ENCODE measurements at regions not wholly inside any gene's neighbourhood (a gene's known extent, or its start where the extent isn't known, plus 50 kb on each side); places are given as distances from the start of the nearest gene placed in this dataset.

DNA sequence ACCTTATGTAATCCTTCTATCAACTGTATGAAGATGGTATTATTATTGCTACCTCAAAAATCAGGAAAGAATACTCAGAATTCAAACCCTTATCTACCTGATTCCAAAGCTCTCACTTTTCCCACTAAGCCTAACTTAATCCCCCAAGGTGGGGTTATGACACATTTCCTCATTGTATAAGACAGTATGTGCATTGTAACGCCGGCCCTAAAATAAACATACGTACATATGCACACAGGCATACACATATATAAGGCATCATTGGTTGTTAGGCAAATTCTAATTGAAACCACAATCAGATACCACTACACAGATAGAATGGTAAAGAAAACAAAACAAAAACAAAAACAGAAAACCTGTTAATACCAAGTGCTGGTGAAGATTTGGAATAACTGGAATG lies 556.5 kb downstream of the INHBA start:
- H3K9me3 ChIP-seq, result no peaks in the 10 kb centered on the region
- no peak for ATAC-seq
- no peak for DNase-seq
- intact Hi-C loops (cut with DNase I), result no loop called here
- no peaks in the 10 kb centered on the region for H3K4me1 ChIP-seq
- TF ChIP-seq, protein P1, sequence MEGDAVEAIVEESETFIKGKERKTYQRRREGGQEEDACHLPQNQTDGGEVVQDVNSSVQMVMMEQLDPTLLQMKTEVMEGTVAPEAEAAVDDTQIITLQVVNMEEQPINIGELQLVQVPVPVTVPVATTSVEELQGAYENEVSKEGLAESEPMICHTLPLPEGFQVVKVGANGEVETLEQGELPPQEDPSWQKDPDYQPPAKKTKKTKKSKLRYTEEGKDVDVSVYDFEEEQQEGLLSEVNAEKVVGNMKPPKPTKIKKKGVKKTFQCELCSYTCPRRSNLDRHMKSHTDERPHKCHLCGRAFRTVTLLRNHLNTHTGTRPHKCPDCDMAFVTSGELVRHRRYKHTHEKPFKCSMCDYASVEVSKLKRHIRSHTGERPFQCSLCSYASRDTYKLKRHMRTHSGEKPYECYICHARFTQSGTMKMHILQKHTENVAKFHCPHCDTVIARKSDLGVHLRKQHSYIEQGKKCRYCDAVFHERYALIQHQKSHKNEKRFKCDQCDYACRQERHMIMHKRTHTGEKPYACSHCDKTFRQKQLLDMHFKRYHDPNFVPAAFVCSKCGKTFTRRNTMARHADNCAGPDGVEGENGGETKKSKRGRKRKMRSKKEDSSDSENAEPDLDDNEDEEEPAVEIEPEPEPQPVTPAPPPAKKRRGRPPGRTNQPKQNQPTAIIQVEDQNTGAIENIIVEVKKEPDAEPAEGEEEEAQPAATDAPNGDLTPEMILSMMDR (IDR thresholded peaks at IDR 0.05), result no peak
- H3K36me3 ChIP-seq, result no peaks in the 10 kb centered on the region
- H3K4me3 ChIP-seq, result no peak overlapping the region
- no peak overlapping the region for H3K27ac ChIP-seq
- H3K27me3 ChIP-seq (ENCODE audit: low read depth), result no peaks in the 10 kb centered on the region

GRCh38 chr7:41145656-41146055 lies 557.2 kb downstream of the INHBA start:
- TF ChIP-seq, protein P1 (IDR thresholded peaks at IDR 0.05), result no peak
- Histone ChIP-seq H3K4me3 (no peak overlapping the region), H3K27ac (no peak overlapping the region), H3K36me3 (no peaks in the 10 kb centered on the region), H3K27me3 (ENCODE audit: low read depth) (no peaks in the 10 kb centered on the region), H3K9me3 (no peaks in the 10 kb centered on the region), H3K4me1 (no peaks in the 10 kb centered on the region)
- DNase-seq, result no peak
- intact Hi-C loops (cut with DNase I), result no loop called here
- no peak for ATAC-seq

- Histone ChIP-seq H3K36me3 (no peaks in the 10 kb centered on the region), H3K4me3 (no peak overlapping the region), H3K27me3 (ENCODE audit: low read depth) (no peaks in the 10 kb centered on the region), H3K4me1 (no peaks in the 10 kb centered on the region), H3K27ac (no peak overlapping the region), H3K9me3 (no peaks in the 10 kb centered on the region)
- no peak for ATAC-seq
- TF ChIP-seq, protein P1 (IDR thresholded peaks at IDR 0.05), result no peak
- DNase-seq, result no peak
- intact Hi-C loops (cut with DNase I), result no loop called here
Observed at GRCh38 chr7:41142904-41143473, 559.9 kb downstream of the INHBA start.

- H3K27ac ChIP-seq, result no peak overlapping the region
- intact Hi-C loops (cut with DNase I), result no loop called here
- ATAC-seq, result no peak
Observed at GRCh38 chr7:41139789-41140188, 563.1 kb downstream of the INHBA start.

GRCh38 chr7:41136551-41136950 lies 566.3 kb downstream of the INHBA start:
- TF ChIP-seq, protein P1 (IDR thresholded peaks at IDR 0.05), result no peak
- intact Hi-C loops (cut with DNase I), result no loop called here

More at GRCh38 chr7:41139789-41140188, 563.1 kb downstream of the INHBA start:
- H3K4me1 ChIP-seq, result no peaks in the 10 kb centered on the region
- TF ChIP-seq, protein P1 (IDR thresholded peaks at IDR 0.05), result no peak
- no peak overlapping the region for H3K4me3 ChIP-seq
- DNase-seq, result no peak
- no peaks in the 10 kb centered on the region for H3K9me3 ChIP-seq
- no peaks in the 10 kb centered on the region for H3K36me3 ChIP-seq
- no peaks in the 10 kb centered on the region for H3K27me3 ChIP-seq (ENCODE audit: low read depth)

More at GRCh38 chr7:41136551-41136950, 566.3 kb downstream of the INHBA start:
- Histone ChIP-seq H3K4me3 (no peak overlapping the region), H3K27me3 (ENCODE audit: low read depth) (no peaks in the 10 kb centered on the region), H3K27ac (no peak overlapping the region), H3K4me1 (no peaks in the 10 kb centered on the region), H3K36me3 (no peaks in the 10 kb centered on the region), H3K9me3 (no peaks in the 10 kb centered on the region)
- ATAC-seq (no peak), DNase-seq (no peak)
